GM23338 (cell line): ENCODE measurements at regions not wholly inside any gene's neighbourhood (a gene's known extent, or its start where the extent isn't known, plus 50 kb on each side); places are given as distances from the start of the nearest gene placed in this dataset.

Source experiments
- CREB1 ChIP-seq: fragments of 250-450 bp; sonication (Bioruptor Pico); IDR thresholded peaks from 2 replicates; pipeline ENCODE4 v1.5.0; 2020; ENCODE audit warnings: low read depth, mild to moderate bottlenecking, moderate library complexity
- CTCF ChIP-seq, 2 experiments: fragments of 200-600 bp in 1 of 2; sonication (generic) in 1 of 2; conservative IDR thresholded peaks; 2 replicates each; pipeline versions ENCODE4 v1.5.1 to v1.6.1; 2016 to 2017; ENCODE audit warnings: antibody characterized with exemption in 2 of 2, low read depth in 2 of 2, mild to moderate bottlenecking in 2 of 2, moderate library complexity in 1 of 2
- EZH2 ChIP-seq: fragments of 200-600 bp; sonication (generic); IDR thresholded peaks from one replicate; pipeline ENCODE4 v1.8.0; 2017; ENCODE audit warnings: antibody characterized with exemption, mild to moderate bottlenecking, low read depth; ENCODE audit not compliant: unreplicated experiment
- POLR2AphosphoS5 ChIP-seq: IDR thresholded peaks from 2 replicates; pipeline ENCODE4 v1.6.1; 2016; ENCODE audit warnings: antibody characterized with exemption, low read depth
- REST ChIP-seq: IDR thresholded peaks from one replicate; pipeline ENCODE4 v1.6.1; 2018; ENCODE audit warnings: antibody characterized with exemption; ENCODE audit not compliant: unreplicated experiment
- STAT1 ChIP-seq: IDR thresholded peaks from one replicate; pipeline ENCODE4 v1.6.1; 2016; ENCODE audit warnings: antibody characterized with exemption; ENCODE audit not compliant: unreplicated experiment
- ZNF331 ChIP-seq: fragments of 250-450 bp; sonication (Bioruptor Pico); IDR thresholded peaks from 2 replicates; pipeline ENCODE4 v1.5.0; 2020; ENCODE audit warnings: low read depth, mild to moderate bottlenecking, moderate library complexity

GRCh38 chr2:56688661-56689060, 504.9 kb downstream of the CCDC85A start:
- TF ChIP-seq EZH2 (no peak), CTCF (conservative IDR thresholded peaks at IDR 0.05; ENCODE audit: low read depth in 2 of 2) (no peak), STAT1 (no peak), POLR2AphosphoS5 (no peak), REST (no peak), CREB1 (no peak), ZNF331 (CRISPR knock-in tag) (no peak)
